ENCODE measurements at regions not wholly inside any gene's neighbourhood (a gene's known extent, or its start where the extent isn't known, plus 50 kb on each side); places are given as distances from the start of the nearest gene placed in this dataset.

DNA sequence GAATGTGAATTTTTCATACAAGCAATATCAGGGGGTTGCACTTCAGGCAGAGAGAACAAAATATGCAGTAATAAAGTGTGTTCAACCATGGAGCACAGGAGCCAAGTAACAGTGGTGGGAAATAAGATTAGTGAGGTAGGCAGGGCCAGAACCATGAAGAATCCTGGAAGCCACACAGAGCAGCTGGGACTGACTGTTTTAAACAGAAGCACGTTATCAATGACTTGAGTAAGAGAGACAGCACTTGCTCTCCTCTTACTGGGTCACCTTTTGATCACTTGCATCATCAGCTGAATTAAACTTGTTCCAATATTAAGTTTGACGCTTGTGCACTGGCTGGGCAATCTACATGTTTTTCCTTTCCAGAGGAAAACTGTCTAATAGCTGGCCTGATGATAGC is 238.5 kb downstream of the TBX18 start:
- no peak for TF ChIP-seq CTCF (IDR thresholded peaks at IDR 0.05)
- DNase-seq (ENCODE audit: extremely low spot score, unreplicated experiment), result no peak
- Mint-ChIP-seq H3K36me3 (ENCODE audit: unreplicated experiment) (no peaks in the 10 kb centered on the region), H3K4me3 (ENCODE audit: unreplicated experiment) (no peak overlapping the region), H3K27ac (ENCODE audit: unreplicated experiment) (no peak overlapping the region), H3K27me3 (ENCODE audit: unreplicated experiment) (peaks cover 6% of the 10 kb centered on the region), H3K4me1 (ENCODE audit: unreplicated experiment) (peaks cover 12% of the 10 kb centered on the region), H3K9me3 (ENCODE audit: unreplicated experiment) (no peaks in the 10 kb centered on the region)

- TF ChIP-seq CTCF (IDR thresholded peaks at IDR 0.05), result no peak
- no peak overlapping the region for H3K27ac Mint-ChIP-seq (ENCODE audit: unreplicated experiment)
- H3K36me3 Mint-ChIP-seq (ENCODE audit: unreplicated experiment), result no peaks in the 10 kb centered on the region
- peaks cover 6% of the 10 kb centered on the region for H3K27me3 Mint-ChIP-seq (ENCODE audit: unreplicated experiment)
- DNase-seq (ENCODE audit: extremely low spot score, unreplicated experiment), result no peak
- no peak overlapping the region for H3K4me3 Mint-ChIP-seq (ENCODE audit: unreplicated experiment)
- H3K9me3 Mint-ChIP-seq (ENCODE audit: unreplicated experiment), result no peaks in the 10 kb centered on the region
- peaks cover 12% of the 10 kb centered on the region for H3K4me1 Mint-ChIP-seq (ENCODE audit: unreplicated experiment)
Measured at GRCh38 chr6:84524636-84525035, 239.8 kb downstream of the TBX18 start.

- no peaks in the 10 kb centered on the region for H3K27me3 Mint-ChIP-seq (ENCODE audit: unreplicated experiment)
- no peaks in the 10 kb centered on the region for H3K36me3 Mint-ChIP-seq (ENCODE audit: unreplicated experiment)
- no peak overlapping the region for H3K27ac Mint-ChIP-seq (ENCODE audit: unreplicated experiment)
- no peak overlapping the region for H3K4me3 Mint-ChIP-seq (ENCODE audit: unreplicated experiment)
- H3K9me3 Mint-ChIP-seq (ENCODE audit: unreplicated experiment), result no peaks in the 10 kb centered on the region
- no peak for TF ChIP-seq CTCF (IDR thresholded peaks at IDR 0.05)
- H3K4me1 Mint-ChIP-seq (ENCODE audit: unreplicated experiment), result peaks cover 14% of the 10 kb centered on the region
- DNase-seq (ENCODE audit: extremely low spot score, unreplicated experiment), result no peak
Measured at GRCh38 chr6:84522135-84522549, 242.3 kb downstream of the TBX18 start.

GRCh38 chr6:84521511-84521910 is 242.9 kb downstream of the TBX18 start:
- H3K9me3 Mint-ChIP-seq (ENCODE audit: unreplicated experiment), result no peaks in the 10 kb centered on the region
- TF ChIP-seq CTCF (IDR thresholded peaks at IDR 0.05), result no peak
- no peak for DNase-seq (ENCODE audit: extremely low spot score, unreplicated experiment)
- peaks cover 14% of the 10 kb centered on the region for H3K4me1 Mint-ChIP-seq (ENCODE audit: unreplicated experiment)
- H3K27me3 Mint-ChIP-seq (ENCODE audit: unreplicated experiment), result no peaks in the 10 kb centered on the region
- H3K4me3 Mint-ChIP-seq (ENCODE audit: unreplicated experiment), result no peak overlapping the region
- no peak overlapping the region for H3K27ac Mint-ChIP-seq (ENCODE audit: unreplicated experiment)
- no peaks in the 10 kb centered on the region for H3K36me3 Mint-ChIP-seq (ENCODE audit: unreplicated experiment)

GRCh38 chr6:84517741-84518530 is 246.5 kb downstream of the TBX18 start:
- peaks cover 27% of the 10 kb centered on the region for H3K4me1 Mint-ChIP-seq (ENCODE audit: unreplicated experiment)
- DNase-seq (ENCODE audit: extremely low spot score, unreplicated experiment), result no peak
- H3K27ac Mint-ChIP-seq (ENCODE audit: unreplicated experiment), result no peak overlapping the region
- H3K36me3 Mint-ChIP-seq (ENCODE audit: unreplicated experiment), result no peaks in the 10 kb centered on the region
- H3K4me3 Mint-ChIP-seq (ENCODE audit: unreplicated experiment), result no peak overlapping the region
- H3K9me3 Mint-ChIP-seq (ENCODE audit: unreplicated experiment), result no peaks in the 10 kb centered on the region
- no peak for TF ChIP-seq CTCF (IDR thresholded peaks at IDR 0.05)
- no peaks in the 10 kb centered on the region for H3K27me3 Mint-ChIP-seq (ENCODE audit: unreplicated experiment)

Data from osteocyte (in vitro differentiated cells).